ENCODE measurements at regions not wholly inside any gene's neighbourhood (a gene's known extent, or its start where the extent isn't known, plus 50 kb on each side); places are given as distances from the start of the nearest gene placed in this dataset.

DNA sequence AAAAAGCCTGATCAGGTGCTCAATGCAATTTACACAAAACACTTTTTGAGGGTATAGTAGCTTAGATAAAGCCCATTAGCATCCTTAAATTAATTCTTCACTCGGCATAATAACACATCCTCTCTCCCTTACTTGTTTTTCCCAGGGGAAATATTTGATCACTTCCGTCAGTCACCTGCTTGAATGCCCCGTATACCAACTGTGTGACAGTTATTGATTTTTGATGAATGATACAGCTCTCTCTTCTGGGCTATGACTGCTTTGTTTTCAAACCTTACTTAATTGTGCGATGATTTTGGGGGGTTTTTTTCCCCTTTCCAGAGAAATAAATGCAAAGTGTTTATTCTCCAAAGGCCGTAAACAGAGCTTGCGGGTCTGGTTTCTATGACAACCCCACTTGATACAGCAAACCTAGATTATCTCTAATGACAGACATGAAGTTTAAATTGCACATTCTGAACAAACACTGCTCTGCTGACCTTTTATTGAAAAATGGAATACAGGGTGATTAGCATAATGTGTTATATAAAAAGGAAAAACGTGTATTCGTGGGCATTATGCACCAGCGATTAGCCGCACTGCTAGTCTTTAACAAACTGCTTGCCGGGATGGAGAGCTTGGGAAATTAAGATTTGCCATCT lies 78.4 kb upstream of the NANOS1 start:
- H3K27ac ChIP-seq (replicated peaks), result no peak overlapping the region
- no peak for DNase-seq (ENCODE audit: low read depth in 1 of 2, low spot score in 1 of 2)
- no peak overlapping the region for H3K4me3 ChIP-seq (replicated peaks; ENCODE audit: insufficient read depth, low read length)
- TF ChIP-seq CTCF (IDR thresholded peaks at IDR 0.05; ENCODE audit: insufficient read depth, low read length), result no peak
- no peak for TF ChIP-seq POLR2AphosphoS5 (IDR thresholded peaks at IDR 0.05; ENCODE audit: low read depth)
- TF ChIP-seq GABPA (IDR thresholded peaks at IDR 0.05; ENCODE audit: low read depth), result no peak
- TF ChIP-seq, protein P1, sequence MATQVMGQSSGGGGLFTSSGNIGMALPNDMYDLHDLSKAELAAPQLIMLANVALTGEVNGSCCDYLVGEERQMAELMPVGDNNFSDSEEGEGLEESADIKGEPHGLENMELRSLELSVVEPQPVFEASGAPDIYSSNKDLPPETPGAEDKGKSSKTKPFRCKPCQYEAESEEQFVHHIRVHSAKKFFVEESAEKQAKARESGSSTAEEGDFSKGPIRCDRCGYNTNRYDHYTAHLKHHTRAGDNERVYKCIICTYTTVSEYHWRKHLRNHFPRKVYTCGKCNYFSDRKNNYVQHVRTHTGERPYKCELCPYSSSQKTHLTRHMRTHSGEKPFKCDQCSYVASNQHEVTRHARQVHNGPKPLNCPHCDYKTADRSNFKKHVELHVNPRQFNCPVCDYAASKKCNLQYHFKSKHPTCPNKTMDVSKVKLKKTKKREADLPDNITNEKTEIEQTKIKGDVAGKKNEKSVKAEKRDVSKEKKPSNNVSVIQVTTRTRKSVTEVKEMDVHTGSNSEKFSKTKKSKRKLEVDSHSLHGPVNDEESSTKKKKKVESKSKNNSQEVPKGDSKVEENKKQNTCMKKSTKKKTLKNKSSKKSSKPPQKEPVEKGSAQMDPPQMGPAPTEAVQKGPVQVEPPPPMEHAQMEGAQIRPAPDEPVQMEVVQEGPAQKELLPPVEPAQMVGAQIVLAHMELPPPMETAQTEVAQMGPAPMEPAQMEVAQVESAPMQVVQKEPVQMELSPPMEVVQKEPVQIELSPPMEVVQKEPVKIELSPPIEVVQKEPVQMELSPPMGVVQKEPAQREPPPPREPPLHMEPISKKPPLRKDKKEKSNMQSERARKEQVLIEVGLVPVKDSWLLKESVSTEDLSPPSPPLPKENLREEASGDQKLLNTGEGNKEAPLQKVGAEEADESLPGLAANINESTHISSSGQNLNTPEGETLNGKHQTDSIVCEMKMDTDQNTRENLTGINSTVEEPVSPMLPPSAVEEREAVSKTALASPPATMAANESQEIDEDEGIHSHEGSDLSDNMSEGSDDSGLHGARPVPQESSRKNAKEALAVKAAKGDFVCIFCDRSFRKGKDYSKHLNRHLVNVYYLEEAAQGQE (IDR thresholded peaks at IDR 0.05; ENCODE audit: insufficient replicate concordance, low read depth), result no peak
- TF ChIP-seq SPI1 (IDR thresholded peaks at IDR 0.05; ENCODE audit: borderline replicate concordance, low read depth), result no peak
- H3K27me3 ChIP-seq (ENCODE audit: insufficient read depth, poor library complexity, severe bottlenecking), result no peaks in the 10 kb centered on the region

DNA sequence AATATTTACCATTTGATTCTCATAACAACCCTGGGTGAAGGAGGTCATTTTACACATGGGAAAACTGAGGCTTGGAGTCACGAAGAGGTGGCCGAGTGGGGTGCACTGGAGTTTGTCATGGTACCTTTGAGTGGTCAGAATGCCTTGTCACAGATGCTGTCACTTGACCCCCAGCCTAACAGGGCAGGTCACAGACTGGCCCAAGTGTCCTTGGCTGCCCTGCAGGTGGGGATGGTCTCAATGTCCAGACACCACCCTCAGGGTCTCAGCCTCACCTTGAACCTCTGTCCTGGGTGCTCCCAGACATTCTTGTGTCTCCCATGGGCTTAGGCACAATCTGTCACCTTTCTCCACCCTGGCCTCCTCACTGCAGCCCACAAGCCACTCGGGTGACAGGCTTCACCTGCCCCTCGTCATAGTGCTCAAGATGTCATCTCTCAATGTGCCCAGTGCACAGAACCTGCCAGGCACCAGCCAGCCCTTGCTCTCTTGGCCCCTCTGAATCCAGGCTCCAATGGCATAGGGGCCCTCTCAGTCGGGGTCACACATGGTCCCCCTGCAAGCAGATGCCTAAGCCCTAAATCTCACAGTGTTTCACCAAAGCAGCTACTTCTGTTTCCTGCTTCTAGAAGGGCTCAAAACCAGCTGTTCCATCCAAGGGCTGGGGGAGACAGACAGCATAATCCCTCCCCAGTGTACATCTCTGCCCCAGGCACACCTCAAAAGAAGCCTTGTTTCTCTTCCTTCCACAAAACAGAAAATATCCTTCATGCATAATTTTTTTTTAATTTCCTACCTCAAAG lies 76.8 kb upstream of the NANOS1 start:
- no peak for DNase-seq (ENCODE audit: low read depth in 1 of 2, low spot score in 1 of 2)
- no peaks in the 10 kb centered on the region for H3K27me3 ChIP-seq (ENCODE audit: insufficient read depth, poor library complexity, severe bottlenecking)
- no peak overlapping the region for H3K4me3 ChIP-seq (replicated peaks; ENCODE audit: insufficient read depth, low read length)
- no peak overlapping the region for H3K27ac ChIP-seq (replicated peaks)
- TF ChIP-seq, protein P1 (IDR thresholded peaks at IDR 0.05; ENCODE audit: insufficient replicate concordance, low read depth), result no peak
- TF ChIP-seq SPI1 (IDR thresholded peaks at IDR 0.05; ENCODE audit: borderline replicate concordance, low read depth) (no peak), CTCF (IDR thresholded peaks at IDR 0.05; ENCODE audit: insufficient read depth, low read length) (no peak), GABPA (IDR thresholded peaks at IDR 0.05; ENCODE audit: low read depth) (no peak), POLR2AphosphoS5 (IDR thresholded peaks at IDR 0.05; ENCODE audit: low read depth) (no peak)

- Histone ChIP-seq H3K27ac (replicated peaks) (no peak overlapping the region), H3K4me3 (replicated peaks; ENCODE audit: insufficient read depth, low read length) (no peak overlapping the region), H3K27me3 (ENCODE audit: insufficient read depth, poor library complexity, severe bottlenecking) (no peaks in the 10 kb centered on the region)
- TF ChIP-seq POLR2AphosphoS5 (IDR thresholded peaks at IDR 0.05; ENCODE audit: low read depth) (no peak), SPI1 (IDR thresholded peaks at IDR 0.05; ENCODE audit: borderline replicate concordance, low read depth) (no peak)
- no peak for DNase-seq (ENCODE audit: low read depth in 1 of 2, low spot score in 1 of 2)
Measured at GRCh38 chr10:118953598-118954393, 75.7 kb upstream of the NANOS1 start.

DNA sequence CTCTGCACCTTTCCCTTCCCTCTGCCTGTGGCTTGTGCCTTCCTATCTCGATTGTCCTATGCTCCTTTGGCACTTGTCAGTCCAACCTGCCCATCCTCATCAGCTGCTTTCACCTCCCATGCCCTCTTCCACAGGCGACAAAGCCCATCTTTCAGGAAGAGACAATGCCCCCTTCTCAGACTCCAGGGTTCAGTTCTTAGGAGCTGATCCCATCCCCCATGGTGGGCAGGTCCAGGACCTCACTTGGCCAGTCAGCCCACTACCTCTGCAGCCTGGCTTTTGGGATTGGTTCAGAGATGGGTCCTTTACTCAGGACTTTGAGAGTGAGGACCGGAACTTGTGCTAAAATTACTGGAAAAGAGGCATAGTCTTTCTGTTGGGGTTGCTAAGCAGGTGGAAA lies 74.0 kb upstream of the NANOS1 start:
- Histone ChIP-seq H3K27ac (replicated peaks) (no peak overlapping the region), H3K4me3 (replicated peaks; ENCODE audit: insufficient read depth, low read length) (no peak overlapping the region), H3K27me3 (ENCODE audit: insufficient read depth, poor library complexity, severe bottlenecking) (no peaks in the 10 kb centered on the region)
- TF ChIP-seq POLR2AphosphoS5 (IDR thresholded peaks at IDR 0.05; ENCODE audit: low read depth) (no peak), SPI1 (IDR thresholded peaks at IDR 0.05; ENCODE audit: borderline replicate concordance, low read depth) (no peak), GABPA (IDR thresholded peaks at IDR 0.05; ENCODE audit: low read depth) (no peak), CTCF (IDR thresholded peaks at IDR 0.05; ENCODE audit: insufficient read depth, low read length) (no peak)
- TF ChIP-seq, protein P1 (IDR thresholded peaks at IDR 0.05; ENCODE audit: insufficient replicate concordance, low read depth), result no peak
- no peak for DNase-seq (ENCODE audit: low read depth in 1 of 2, low spot score in 1 of 2)
